Type B pancreatic cell (in vitro differentiated cells): ENCODE measurements at regions not wholly inside any gene's neighbourhood (a gene's known extent, or its start where the extent isn't known, plus 50 kb on each side); places are given as distances from the start of the nearest gene placed in this dataset.

Experiments
- DNase-seq: peaks from one replicate; pipeline ENCODE4 v3.0.0; 2021; ENCODE audit warnings: mixed read lengths; ENCODE audit not compliant: unreplicated experiment; ENCODE audit errors: extremely low spot score
- H3K27ac Mint-ChIP-seq: 2 replicates; pipeline ENCODE4 v1.8.0; 2021; ENCODE audit warnings: mild to moderate bottlenecking, mixed read lengths
- H3K27me3 Mint-ChIP-seq: 2 replicates; pipeline ENCODE4 v1.8.0; 2021; ENCODE audit warnings: mixed read lengths
- H3K36me3 Mint-ChIP-seq: 2 replicates; pipeline ENCODE4 v1.8.0; 2021; ENCODE audit warnings: mixed read lengths
- H3K4me1 Mint-ChIP-seq: one replicate; pipeline ENCODE4 v1.8.0; 2021; ENCODE audit warnings: mixed read lengths; ENCODE audit not compliant: unreplicated experiment
- H3K4me3 Mint-ChIP-seq: 2 replicates; pipeline ENCODE4 v1.8.0; 2021; ENCODE audit warnings: mild to moderate bottlenecking, mixed read lengths
- H3K9me3 Mint-ChIP-seq: 2 replicates; pipeline ENCODE4 v1.8.0; 2021; ENCODE audit warnings: mixed read lengths
- TF ChIP-seq, protein P1 (sequence below): fragments of 200-600 bp; sonication (generic); conservative IDR thresholded peaks from 2 replicates; pipeline ENCODE4 v1.5.0; 2021; ENCODE audit warnings: antibody characterized with exemption, mild to moderate bottlenecking

DNA sequence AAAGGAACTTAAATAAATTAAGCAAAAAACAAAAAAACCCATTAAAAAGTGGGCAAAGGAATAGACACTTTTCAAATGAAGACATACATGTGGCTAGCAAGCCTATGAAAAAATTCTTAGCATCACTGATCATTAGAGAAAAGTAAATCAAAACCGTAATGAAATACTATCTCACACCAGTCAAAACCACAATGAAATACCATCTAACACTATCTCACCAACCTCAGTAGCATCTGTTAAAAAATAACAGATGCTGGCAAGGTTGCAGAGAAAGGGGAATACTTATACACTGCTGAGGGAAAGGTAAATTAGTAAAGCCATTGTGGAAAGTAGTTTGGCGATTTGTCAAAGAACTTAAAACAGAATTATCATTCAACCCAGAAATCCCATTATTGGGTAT is 381.1 kb downstream of the FLRT2 start:
- H3K4me1 Mint-ChIP-seq: no peaks in the 10 kb centered on the region
- H3K27me3 Mint-ChIP-seq: no peaks in the 10 kb centered on the region
- no peaks in the 10 kb centered on the region for H3K36me3 Mint-ChIP-seq
- H3K27ac Mint-ChIP-seq: no peak overlapping the region
- no peaks in the 10 kb centered on the region for H3K9me3 Mint-ChIP-seq
- no peak overlapping the region for H3K4me3 Mint-ChIP-seq
- DNase-seq: no peak
- TF ChIP-seq, protein P1, sequence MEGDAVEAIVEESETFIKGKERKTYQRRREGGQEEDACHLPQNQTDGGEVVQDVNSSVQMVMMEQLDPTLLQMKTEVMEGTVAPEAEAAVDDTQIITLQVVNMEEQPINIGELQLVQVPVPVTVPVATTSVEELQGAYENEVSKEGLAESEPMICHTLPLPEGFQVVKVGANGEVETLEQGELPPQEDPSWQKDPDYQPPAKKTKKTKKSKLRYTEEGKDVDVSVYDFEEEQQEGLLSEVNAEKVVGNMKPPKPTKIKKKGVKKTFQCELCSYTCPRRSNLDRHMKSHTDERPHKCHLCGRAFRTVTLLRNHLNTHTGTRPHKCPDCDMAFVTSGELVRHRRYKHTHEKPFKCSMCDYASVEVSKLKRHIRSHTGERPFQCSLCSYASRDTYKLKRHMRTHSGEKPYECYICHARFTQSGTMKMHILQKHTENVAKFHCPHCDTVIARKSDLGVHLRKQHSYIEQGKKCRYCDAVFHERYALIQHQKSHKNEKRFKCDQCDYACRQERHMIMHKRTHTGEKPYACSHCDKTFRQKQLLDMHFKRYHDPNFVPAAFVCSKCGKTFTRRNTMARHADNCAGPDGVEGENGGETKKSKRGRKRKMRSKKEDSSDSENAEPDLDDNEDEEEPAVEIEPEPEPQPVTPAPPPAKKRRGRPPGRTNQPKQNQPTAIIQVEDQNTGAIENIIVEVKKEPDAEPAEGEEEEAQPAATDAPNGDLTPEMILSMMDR: no peak

DNA sequence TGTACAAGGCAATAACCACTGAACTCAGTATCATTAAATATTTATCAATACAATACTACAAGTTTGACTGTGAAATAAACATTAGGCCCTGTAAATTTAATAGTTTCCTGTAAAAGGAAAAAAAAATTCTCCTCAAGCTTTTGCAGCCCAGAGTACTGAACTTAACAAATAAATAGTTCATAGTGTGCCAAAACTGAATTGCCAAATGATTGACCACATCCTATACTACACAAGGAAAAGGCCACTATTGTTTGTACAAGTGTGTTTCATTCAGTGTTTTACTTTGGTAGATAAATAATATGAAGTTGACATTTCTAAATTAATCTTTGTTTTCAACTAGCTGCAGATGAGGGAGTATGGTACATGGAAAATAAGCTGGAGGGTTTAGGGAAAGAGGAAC is 379.6 kb downstream of the FLRT2 start:
- H3K27me3 Mint-ChIP-seq: no peaks in the 10 kb centered on the region
- H3K27ac Mint-ChIP-seq: no peak overlapping the region
- no peak overlapping the region for H3K4me3 Mint-ChIP-seq
- TF ChIP-seq, protein P1: no peak
- DNase-seq: no peak
- no peaks in the 10 kb centered on the region for H3K4me1 Mint-ChIP-seq
- H3K9me3 Mint-ChIP-seq: no peaks in the 10 kb centered on the region
- H3K36me3 Mint-ChIP-seq: no peaks in the 10 kb centered on the region

DNA sequence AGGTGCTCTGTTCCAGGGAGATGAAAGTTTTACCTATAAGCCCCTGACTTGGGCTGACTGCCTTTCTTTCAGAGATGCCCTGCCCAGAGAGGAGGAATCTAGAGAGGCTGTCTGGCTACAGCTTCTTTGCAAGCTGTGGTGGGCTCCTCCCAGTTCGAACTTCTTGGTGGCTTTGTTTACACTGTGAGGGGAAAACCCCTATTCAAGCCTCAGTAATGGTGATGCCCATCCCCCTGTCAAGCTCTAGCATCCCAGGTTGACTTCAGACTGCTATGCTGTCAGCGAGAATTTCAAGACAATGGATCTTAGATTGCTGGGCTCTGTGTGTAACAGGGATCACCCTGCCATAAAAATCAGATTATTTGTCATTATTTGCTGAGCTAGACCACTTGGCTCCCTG is 377.6 kb downstream of the FLRT2 start:
- Mint-ChIP-seq H3K27me3 (no peaks in the 10 kb centered on the region), H3K27ac (no peak overlapping the region), H3K4me3 (no peak overlapping the region), H3K4me1 (no peaks in the 10 kb centered on the region), H3K9me3 (no peaks in the 10 kb centered on the region), H3K36me3 (no peaks in the 10 kb centered on the region)
- TF ChIP-seq, protein P1: no peak
- no peak for DNase-seq

DNA sequence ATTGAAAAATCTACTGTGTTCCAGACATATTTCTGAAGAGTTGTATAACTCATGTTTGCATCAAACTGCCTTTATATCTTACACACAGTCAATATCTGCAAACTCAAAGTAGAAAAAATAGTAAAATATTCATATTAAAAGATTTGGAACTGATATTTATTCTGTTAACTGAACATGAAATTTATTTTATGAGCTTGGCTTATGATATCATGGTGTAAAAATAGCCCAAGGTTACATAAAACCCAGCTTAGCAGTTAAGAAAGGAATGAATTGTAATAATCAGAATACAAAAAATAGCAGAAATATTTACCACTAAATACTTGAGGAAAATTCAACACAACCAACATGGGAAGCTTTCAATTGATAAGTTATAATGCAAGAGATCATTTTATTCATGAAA is 367.9 kb downstream of the FLRT2 start:
- no peaks in the 10 kb centered on the region for H3K9me3 Mint-ChIP-seq
- H3K36me3 Mint-ChIP-seq: no peaks in the 10 kb centered on the region
- DNase-seq: no peak
- H3K27me3 Mint-ChIP-seq: no peaks in the 10 kb centered on the region
- H3K4me3 Mint-ChIP-seq: no peak overlapping the region
- H3K27ac Mint-ChIP-seq: no peak overlapping the region
- no peaks in the 10 kb centered on the region for H3K4me1 Mint-ChIP-seq
- TF ChIP-seq, protein P1: no peak

DNA sequence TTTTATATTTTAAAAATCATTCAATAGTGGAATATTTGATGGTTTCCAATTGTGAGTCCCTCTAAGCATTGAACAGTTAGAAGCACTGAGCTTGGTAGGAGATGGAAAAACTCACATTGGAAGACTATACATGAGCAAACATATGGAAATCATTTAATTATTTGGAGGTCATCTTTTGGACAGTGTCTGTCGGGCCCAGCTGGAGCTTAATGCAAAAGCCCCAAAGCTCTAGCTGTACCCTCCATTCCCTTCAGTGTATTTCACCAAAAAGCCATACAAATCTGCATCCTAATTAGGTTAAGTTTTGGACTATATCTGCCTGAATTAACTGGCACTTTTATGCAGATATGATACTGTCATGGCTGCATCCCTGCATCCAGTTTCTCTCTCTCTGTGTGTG is 365.7 kb downstream of the FLRT2 start:
- no peak overlapping the region for H3K27ac Mint-ChIP-seq

More for the DNA sequence above, 365.7 kb downstream of the FLRT2 start:
- Mint-ChIP-seq H3K9me3 (no peaks in the 10 kb centered on the region), H3K4me1 (no peaks in the 10 kb centered on the region), H3K27me3 (peaks cover 3% of the 10 kb centered on the region), H3K4me3 (no peak overlapping the region), H3K36me3 (no peaks in the 10 kb centered on the region)
- DNase-seq: no peak
- TF ChIP-seq, protein P1: no peak
